NCI-H1436 (cell line): ENCODE measurements at regions not wholly inside any gene's neighbourhood (a gene's known extent, or its start where the extent isn't known, plus 50 kb on each side); places are given as distances from the start of the nearest gene placed in this dataset.

Experiments used
- DNase-seq: peaks from one replicate; lab custom pipeline; 2025; lab: John Stamatoyannopoulos, UW

DNA sequence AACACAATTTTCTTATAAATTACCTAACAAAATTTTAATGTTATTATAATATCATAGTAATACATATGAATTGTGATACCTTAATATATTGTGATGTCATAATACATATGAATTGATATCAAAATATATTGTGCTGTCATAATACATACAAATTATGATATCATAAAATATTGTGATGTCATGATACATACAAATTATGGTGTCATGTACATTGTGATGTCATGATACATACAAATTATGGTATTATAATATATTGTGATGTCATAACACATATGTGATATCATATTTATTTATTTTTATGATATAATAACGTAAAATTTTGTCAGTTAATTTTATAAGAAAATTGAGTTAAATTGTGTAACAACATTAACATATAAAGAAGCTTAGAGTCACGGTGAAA, 1927.2 kb downstream of the TP53TG3F start:
- no peak for DNase-seq

DNA sequence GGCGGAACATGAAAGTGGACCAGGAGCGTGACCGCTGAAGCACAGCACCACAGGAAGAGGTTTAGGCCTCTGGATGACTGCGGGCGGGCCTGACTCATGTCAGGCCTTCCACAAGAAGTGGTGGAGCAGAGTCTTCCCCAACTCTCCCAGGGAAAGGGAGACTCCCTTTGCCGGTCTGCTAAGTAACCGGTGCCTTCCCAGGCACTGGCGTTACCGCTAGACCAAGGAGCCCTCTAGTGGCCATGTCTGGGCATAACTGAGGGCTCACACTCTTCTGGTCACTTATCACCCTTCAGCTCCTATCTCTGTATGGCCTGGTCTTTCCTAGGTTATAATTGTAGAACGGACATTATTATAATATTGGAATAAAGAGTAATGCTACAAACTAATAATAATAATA, 1931.9 kb downstream of the TP53TG3F start:
- DNase-seq = peak; percentile 16

DNA sequence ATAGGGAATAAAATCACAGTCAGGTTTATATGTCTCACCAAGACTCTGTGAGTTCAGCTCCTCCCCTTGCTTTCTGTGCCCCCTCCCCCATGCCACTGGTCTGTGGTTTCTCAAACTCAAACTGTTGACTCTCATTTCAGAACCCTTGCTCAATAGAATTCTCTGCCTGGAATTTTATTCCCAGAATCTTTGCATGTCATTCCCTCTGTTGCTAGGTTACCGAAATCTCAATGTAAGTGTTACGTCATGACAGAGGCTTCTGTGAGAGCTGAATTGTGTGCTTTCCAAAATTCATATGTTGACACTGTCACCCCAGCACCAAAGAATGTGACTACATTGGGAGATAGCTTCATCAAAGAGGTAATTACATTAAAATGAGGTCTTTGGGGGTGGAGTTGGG, 1938.8 kb downstream of the TP53TG3F start:
- no peak for DNase-seq

DNA sequence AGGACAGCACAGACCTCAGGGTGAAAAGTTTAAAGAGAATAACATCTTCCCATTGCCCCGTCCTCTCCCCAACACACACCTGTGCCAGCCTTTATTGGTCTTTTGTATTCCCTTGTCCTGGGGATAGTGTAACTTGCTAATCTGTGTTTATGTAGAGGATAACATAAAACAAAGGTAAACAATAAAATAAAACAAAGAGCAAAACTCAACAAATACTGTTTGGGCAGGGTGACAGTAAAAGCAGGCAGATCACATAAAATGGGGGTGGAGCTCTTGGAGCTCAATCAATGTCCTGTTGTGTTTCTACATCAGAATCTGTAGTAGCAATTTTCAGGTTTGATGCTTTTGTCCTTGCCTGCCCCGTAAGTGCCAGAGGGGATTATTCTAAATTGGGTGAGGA, 1939.7 kb downstream of the TP53TG3F start:
- no peak for DNase-seq

DNA sequence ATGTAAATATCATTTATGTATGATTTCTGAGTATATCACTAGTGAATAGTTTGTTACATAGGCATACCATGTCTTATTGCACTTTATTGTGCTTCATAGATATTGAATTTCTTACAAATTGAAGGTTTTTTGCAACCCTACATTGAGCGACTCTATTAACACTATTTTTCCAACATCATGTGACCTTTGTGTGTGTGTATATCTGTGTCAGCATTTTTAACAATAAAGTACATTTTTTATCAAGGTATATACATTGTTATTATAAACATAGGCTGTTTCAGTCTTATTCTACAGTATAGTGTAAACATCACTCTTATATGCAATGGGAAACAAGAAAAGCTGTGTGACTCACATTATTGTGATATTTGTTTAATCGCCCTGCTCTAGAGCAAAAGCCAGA, 1944.9 kb downstream of the TP53TG3F start:
- no peak for DNase-seq

DNA sequence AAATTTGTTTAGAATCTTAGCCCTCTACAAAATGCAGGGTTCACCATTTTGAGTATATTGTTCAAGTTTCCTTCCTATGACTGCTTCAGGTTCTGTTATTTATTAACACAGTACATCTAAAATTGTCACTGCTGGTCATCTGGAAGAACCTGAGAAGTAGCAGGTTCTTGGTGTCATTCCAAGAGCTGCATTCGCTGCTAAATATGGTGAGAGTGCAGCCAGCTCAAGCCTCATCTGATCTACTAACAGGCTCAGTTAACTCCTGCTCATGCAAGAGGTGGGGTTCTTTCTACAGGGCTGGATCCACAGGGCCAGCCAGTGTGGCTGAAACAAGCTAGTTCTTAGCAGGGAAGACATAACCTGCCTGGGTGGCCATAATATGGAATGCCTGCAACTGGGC, 1946.1 kb downstream of the TP53TG3F start:
- no peak for DNase-seq

DNA sequence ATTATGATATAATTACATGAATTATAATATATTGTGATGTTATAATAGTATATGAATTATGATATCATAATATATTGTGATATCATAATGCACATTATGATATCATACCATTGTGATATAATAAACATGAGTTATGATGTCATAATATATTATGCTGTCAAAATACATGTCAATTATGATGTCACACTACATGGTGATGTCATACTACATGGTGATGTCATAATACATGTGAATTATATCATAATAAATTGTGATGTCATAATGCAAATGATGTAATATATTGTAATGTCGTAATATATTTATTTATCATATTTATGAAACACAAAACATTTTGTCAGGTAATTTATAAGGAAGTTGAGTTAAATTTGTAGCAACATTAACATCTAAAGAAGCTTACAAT, 1950.1 kb downstream of the TP53TG3F start:
- DNase-seq = no peak

DNA sequence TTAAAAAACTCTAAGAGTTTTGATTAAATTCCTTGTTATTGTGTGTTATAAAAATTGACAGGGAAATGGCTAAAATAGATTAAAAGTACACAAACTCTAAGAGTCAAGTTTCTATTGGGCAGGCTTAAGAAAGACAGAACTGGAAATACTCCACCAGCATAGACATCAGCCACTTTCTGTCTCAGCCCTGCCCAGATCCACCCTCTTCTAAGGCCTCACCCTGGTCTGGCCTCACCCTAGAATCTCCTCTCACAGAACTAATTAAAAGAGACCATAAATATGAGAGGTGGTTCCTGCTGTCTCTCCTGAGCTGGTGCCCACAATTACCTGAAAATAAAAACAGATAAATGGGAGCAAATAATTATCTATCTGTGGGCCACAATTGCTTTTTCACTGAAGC, 1951.0 kb downstream of the TP53TG3F start:
- DNase-seq = no peak

DNA sequence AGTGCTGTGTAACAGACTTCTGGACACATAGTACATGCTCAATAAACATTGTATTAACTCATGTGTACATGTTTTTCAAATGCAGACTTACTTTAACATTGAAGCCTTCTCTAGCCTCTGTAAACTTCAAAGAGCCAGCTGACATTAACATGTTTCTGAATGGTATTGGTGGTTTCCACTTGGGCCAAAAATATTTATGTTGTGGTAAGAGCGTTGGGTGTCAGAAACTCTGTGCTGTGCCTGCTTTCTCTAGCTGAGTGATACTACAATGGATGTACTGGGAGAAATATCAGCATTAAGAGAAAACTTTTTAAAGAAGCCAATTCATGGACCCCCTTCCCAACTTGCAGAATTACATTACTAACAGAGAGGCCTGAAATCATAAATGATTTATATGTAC, 1951.7 kb downstream of the TP53TG3F start:
- no peak for DNase-seq

DNA sequence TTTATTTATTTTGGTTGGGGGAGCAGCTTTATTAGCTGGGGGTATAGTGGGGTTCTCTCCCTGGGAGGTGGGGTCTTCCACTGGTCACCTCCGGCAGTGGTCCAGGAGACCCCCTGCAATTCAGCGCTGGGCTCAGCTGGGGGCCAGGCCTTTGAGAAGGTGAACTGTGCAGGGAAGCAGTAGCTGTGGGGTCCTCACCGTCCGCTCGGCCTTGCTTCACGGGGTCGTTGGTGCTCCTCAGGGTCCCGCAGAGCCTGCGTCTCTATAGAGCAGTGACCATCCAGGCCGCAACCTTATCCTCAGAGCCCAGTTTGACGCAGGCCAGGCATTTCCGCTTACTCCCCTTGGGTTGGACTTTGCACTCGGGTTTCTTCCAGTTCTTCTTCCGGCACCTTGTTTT, 1954.7 kb downstream of the TP53TG3F start:
- DNase-seq = no peak

DNA sequence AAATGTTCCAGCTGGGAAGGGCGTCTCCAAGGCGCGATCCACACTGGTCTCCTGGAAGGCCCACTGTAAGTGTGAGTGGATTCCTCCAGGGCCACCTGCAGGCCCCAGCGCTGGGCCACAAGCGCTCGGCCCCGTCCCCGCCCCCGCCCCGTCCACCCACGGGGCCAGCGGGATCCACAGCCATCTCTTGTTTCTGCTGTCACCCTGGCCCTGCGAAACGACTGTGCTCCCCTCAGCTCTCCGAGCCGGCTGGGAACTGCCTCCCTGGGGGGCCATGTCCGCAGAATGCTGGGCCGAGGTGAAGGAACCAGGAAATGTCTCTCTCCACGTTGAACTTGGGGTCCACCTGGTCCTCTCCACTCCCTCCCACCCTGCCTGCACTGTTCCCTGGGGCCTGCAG, 1955.2 kb downstream of the TP53TG3F start:
- no peak for DNase-seq

DNA sequence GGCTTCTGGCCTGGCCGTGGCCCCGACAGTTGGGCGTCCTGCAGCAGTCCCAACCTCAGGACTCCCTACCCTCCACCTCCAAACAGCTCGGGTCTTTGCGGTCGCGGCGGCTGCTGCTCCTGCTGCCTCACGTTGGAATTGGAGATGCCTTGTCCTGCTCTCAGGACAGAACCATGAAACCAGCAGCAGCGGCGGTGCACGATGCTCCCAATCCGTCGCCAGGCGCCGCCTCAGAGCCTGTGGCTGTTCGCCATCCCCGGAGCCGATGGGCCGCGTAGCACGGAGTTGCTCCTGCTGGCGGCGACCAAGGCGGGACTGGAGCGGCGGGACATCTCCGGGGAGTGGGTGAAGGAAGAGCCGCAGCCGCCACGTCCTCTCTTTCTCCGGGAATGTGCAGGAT, 1965.9 kb downstream of the TP53TG3F start:
- DNase-seq = no peak

DNA sequence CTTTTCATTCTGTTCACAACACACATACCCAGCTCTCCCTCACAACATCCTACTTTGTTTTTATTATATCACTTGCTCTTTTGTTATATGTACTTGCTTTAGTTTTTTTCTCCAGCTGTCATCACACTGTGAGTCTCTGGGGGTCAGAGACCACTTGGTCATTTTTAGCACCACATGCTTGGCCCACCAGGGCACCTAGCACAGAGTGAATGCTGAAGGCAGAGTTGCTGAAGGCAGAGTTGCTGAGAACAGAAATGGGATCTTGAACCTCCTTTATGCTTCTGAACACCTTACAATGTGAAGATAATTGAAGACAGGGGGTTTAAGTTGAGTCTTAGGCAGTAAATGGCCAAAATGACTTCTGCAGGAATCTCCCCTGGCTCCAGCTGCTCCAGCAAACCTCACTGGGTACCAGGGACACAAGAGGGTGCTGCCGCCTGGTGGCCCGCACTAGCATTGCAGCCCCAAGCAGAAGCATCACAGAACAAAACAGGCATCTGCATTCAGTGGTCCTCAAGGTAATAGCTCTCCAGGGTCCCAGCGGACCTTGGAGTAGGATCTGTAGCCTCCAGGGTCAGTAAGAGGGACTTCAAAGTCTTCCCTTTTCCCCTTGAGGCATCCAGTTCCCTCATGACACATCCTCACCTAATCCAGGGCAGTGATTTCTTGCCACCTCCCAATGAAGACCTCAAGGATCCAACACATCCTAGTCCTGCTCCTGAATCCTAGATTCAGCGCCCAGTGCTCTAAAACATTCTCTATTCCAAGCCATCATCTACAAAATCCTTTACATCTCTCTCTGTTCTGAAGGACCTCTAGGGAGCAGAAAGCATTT, 1972.6 kb downstream of the TP53TG3F start:
- peak; percentile 1 for DNase-seq

DNA sequence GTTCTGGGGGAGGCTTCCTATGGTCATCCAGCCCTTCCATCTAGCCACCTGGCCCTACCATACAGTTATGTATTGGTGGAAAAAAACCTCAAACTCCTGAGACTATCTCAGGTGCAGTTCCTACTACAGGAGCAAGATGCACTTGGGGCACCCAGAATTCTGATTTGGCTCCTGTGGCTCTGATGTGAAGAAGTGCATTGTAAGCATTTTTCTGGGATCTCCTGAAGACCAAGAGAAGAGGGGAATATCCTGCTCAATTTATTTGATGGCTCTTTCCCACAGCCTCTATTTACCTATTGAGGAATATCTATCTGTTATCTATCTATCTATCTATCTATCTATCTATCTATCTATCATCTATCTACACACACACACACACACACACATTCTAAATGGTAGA, 1981.5 kb downstream of the TP53TG3F start:
- no peak for DNase-seq

DNA sequence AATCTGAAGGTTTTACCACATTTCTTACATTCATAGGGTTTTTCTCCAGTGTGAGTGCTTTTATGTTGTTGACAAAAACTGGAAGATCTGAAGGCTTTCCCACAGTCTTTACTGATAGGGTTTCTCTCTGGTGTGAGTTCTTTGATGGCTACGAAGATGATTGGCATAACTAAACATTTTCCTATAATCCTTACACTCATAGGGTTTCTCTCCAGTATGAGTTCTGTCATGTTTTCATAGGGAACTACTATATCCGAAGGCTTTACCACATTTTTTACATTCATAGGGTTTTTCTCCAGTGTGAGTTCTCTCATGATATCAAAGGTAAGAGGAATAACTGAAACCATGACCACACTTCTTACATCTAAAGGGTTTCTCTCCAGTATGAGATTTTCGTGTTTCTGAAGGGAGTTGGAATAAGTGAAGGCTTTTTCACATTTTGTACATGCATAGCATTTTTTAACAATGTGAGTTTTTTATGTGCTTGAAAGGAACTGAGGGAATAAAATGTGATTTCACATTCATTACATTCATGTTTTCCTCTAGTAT, 1987.7 kb downstream of the TP53TG3F start:
- no peak for DNase-seq

DNA sequence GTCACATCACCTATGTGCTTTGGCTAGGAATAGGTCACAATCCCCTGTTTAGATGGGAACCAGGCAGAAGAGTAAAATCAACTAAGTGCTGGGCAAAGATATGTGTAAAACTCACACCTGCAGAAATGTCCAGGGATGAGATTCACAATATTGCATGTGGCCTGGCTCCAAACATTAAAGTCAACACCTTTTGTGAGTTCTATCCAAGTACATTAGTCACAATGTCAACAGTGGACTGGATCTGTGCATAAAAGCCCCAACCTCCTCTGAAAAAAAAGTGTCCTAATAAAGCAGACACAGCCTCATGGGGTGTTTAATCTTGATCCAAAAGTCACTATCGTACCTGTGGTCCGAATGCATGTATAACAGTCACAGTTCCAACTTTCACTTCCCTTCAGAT, 1990.3 kb downstream of the TP53TG3F start:
- no peak for DNase-seq

DNA sequence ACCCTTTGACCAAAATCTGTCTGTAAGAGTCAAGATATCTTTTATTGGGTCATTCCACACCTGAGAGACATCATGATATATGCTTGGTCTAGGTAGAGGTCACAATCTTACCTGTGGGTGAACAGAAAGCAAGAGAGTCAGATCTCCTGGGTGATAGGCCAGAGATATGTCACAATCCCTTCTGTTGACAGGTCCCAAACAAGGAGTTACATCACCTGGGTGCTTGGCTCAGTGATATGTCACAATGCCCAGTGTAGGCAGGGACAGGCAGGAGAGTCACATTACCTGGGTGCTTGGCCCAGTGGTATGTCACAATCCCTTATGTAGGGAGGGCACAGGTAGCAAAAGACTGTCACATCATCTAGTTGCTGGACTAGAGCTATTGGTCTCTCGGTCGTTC, 1991.2 kb downstream of the TP53TG3F start:
- no peak for DNase-seq

DNA sequence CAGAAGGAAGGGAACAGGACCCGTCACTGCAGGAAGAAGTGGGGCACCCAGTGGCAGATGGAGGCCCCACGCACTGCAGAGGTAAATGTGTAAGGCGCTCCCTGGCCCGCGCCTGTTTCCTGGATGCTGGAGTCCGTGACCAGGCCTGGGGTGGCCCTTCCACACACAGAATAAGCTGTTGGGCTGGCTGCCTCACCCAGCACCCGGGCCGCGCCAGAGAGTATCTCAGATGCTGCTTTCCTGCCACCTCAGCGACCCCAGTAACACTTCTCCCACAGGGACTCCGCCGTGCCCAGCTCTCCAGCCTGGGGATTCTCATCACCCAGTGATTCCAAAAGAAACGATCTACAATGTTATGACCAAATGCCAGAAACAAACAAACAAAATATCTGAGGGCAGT, 1993.1 kb downstream of the TP53TG3F start:
- no peak for DNase-seq

DNA sequence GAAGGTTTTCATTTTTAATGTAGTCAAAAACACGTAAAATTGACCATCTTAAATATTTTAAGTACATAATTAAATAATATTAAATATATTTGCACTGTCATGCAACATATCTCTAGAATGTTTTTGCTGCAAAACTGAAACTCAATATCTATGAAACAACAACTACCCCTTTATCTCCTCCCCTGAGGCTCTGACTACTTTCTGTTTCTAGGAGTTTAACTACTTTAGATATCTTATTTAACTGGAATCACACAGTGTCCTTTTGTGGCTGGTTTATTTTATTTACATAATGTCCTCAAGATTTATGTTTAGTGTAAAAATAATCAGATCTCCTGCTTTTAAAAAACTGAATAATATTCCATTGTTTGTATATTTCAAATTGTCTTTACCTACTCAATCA, 2003.9 kb downstream of the TP53TG3F start:
- DNase-seq = no peak

DNA sequence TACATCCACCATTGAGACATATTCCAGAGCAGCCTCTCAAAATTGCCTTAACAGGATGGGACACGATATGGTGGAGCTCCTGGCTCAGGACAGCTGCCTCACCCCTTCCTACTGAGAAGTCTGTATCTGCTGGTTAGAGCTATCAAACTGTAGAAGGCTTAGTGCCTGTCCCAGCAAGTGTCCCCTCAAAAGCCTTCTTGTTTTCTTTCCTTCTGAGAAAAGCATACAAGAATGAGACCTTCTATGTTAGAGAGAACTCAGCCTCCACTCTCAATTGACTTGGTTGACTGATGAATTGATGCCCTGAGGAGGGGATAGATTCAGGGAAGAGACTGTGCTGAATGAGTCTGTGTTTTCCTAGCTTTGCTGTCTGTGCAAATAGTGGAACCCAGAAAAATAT, 2020.9 kb downstream of the TP53TG3F start:
- DNase-seq = no peak

DNA sequence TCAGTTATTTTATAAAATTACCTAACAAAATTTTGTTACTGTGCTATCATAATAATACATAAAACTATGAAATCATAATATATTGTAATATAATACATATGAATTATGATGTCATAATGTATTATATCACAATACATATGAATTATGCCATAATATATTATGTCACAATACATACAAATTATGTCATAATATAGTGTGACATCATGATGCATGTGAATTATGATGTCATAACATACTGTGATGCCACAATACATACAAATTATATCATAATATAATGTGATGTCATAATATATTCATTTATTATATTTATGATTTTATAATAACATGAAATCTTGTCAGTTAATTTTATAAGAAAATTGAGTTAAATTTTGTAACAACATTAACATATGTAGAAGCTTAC, 2021.6 kb downstream of the TP53TG3F start:
- DNase-seq = no peak

DNA sequence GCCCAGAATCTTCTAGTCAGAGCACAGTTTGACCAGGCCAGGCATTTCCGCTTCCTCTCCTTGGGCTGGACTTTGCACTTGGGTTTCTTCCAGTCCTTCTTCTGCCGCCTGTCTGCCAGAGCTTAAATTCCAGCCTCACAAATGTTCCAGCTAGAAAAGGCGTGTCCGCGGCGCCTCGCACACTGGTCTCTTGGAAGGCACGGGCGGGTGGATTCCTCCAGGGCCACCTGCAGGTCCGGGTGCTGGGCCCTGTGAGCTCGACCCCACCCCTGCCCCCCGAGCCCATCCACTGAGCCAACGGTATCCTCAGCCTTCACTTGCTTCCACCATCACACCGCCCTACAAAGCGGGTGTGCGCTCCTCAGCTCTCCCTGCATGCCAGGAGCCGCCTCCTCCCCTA, 2026.5 kb downstream of the TP53TG3F start:
- no peak for DNase-seq

DNA sequence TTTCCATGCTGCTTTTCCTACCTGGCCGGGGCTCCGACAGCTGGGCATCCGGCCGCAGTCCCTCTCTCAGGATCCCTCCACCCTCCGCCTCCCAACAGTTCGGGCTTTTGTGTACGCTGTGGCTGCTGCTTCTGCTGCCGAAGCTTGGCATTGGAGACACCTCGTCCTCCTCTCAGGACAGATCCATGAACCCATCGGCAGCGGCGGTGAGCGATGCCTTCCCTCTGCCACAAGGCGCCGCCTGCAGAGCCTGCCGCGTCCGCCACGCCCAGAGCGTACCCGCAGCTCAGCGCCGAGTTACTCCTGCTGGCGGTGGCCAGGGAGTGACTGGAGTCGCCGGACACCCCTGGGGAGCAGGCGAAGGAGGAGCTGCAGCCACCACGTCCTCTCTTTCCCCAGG, 2032.8 kb downstream of the TP53TG3F start:
- no peak for DNase-seq

DNA sequence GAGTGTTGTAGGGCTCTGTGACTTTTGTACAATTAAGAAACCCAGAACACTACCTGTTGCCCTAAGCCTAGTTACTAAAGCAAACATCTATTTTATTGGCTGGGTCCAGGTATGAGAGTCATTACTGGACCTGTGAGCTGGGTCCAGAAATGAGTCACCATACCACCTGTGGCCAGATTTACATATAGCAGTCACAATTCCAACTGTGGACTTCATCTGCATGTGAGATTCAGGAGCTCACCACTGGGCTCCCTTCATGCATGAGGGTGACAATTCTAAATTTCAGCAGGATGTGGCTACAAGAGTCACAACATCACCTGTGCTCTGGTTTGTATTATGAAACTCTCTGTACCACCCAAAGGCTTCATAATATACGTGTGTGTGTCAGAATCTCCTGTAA, 2038.0 kb downstream of the TP53TG3F start:
- DNase-seq = no peak
